ENCODE measurements at regions not wholly inside any gene's neighbourhood (a gene's known extent, or its start where the extent isn't known, plus 50 kb on each side); places are given as distances from the start of the nearest gene placed in this dataset.

DNA sequence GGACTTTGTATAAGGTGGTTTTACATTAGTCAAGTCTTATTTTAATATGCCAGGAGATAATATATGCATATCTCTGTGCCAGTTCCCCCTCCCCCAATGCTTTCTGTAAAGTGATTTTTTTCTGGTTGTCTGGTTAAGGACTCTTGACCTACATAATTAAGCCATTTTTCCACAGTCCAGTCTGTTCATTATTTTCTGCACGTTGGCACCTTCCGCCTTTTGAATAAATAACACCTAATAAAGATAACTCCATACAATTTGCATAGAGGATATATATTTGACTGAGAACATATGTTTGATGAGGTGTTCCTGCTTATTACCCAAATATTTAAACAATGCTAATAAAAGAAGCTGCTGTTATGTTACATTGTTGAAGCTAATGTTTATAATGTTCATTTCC, 320.9 kb downstream of the DMAC1 start:
- TF ChIP-seq, protein P1, sequence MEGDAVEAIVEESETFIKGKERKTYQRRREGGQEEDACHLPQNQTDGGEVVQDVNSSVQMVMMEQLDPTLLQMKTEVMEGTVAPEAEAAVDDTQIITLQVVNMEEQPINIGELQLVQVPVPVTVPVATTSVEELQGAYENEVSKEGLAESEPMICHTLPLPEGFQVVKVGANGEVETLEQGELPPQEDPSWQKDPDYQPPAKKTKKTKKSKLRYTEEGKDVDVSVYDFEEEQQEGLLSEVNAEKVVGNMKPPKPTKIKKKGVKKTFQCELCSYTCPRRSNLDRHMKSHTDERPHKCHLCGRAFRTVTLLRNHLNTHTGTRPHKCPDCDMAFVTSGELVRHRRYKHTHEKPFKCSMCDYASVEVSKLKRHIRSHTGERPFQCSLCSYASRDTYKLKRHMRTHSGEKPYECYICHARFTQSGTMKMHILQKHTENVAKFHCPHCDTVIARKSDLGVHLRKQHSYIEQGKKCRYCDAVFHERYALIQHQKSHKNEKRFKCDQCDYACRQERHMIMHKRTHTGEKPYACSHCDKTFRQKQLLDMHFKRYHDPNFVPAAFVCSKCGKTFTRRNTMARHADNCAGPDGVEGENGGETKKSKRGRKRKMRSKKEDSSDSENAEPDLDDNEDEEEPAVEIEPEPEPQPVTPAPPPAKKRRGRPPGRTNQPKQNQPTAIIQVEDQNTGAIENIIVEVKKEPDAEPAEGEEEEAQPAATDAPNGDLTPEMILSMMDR (IDR thresholded peaks at IDR 0.05), result no peak
- TF ChIP-seq POLR2AphosphoS5 (IDR thresholded peaks at IDR 0.05), result no peak
